Endothelial cell of umbilical vein (primary cell): ENCODE measurements at regions not wholly inside any gene's neighbourhood (a gene's known extent, or its start where the extent isn't known, plus 50 kb on each side); places are given as distances from the start of the nearest gene placed in this dataset.
"Not testable (repeated sequence)": the region's sequence is repeated elsewhere in the genome, so short reads cannot be mapped to it uniquely, and the experiment has no call there.

Experiments used
- BruUV-seq: library from RNA; stranded (reverse); fragments of 400-500 nt; replicated peaks from 2 replicates; lab custom pipeline; 2021; lab: Mats Ljungman, UMichigan
- CTCF ChIA-PET: fragments of 300-600, 350-600 bp; sonication (Branson Sonifier 250); formaldehyde crosslinking; loops from one replicate; lab custom pipeline; 2021; ENCODE audit warnings: antibody characterized with exemption, inconsistent platforms; lab: Charles Lee
- POLR2A ChIA-PET: fragments of 300-600, 350-600 bp; sonication (Branson Sonifier 250); formaldehyde crosslinking; loops from one replicate; lab custom pipeline; 2021; ENCODE audit warnings: antibody characterized with exemption, inconsistent platforms; lab: Charles Lee
- DNase-seq: peaks from one replicate; pipeline ENCODE4 v3.0.0-alpha.2; 2011; ENCODE audit warnings: low read depth, low spot score
- FAIRE-seq: peaks from 2 replicates; lab custom pipeline; 2011; peaks lifted over from hg19 to GRCh38; lab: Jason Lieb, UNC
- H2AFZ ChIP-seq: 2 replicates; pipeline ENCODE4 v1.6.0; 2012; ENCODE audit warnings: low read depth, low read length, control low read depth, inconsistent platforms
- H3K27ac ChIP-seq: 2 replicates; pipeline ENCODE4 v1.5.1; 2011; ENCODE audit warnings: low read depth, mild to moderate bottlenecking, control low read depth, low read length, moderate library complexity; ENCODE audit not compliant: insufficient read depth
- H3K27me3 ChIP-seq, 2 experiments: 2 replicates each; pipeline versions ENCODE4 v1.6.0 to v1.6.1; 2011; ENCODE audit warnings: low read length in 2 of 2, mixed read lengths in 1 of 2; ENCODE audit not compliant: control insufficient read depth in 2 of 2, insufficient read depth in 2 of 2
- H3K36me3 ChIP-seq, 2 experiments: 2 replicates in 1 of 2; 3 replicates in 1 of 2; pipeline ENCODE4 v1.5.1; 2011; ENCODE audit warnings: low read length in 2 of 2, mild to moderate bottlenecking in 1 of 2, moderate library complexity in 1 of 2; ENCODE audit not compliant: control insufficient read depth in 2 of 2, insufficient read depth in 2 of 2; ENCODE audit errors: extremely low read depth in 1 of 2
- H3K4me1 ChIP-seq: 3 replicates; pipeline ENCODE4 v1.5.1; 2011; ENCODE audit warnings: mild to moderate bottlenecking, low read length; ENCODE audit not compliant: control insufficient read depth, insufficient read depth; ENCODE audit errors: extremely low read depth
- H3K4me2 ChIP-seq: 2 replicates; pipeline ENCODE4 v1.6.1; 2011; ENCODE audit warnings: low read length, control low read depth, mixed read lengths; ENCODE audit not compliant: insufficient read depth
- H3K4me3 ChIP-seq, 3 experiments: fragments of 200-600 bp in 1 of 3; sonication (generic), shearing (Covaris generic) in 1 of 3; replicated peaks in 1 of 3; 2 replicates each; pipeline ENCODE4 v1.5.1; 2011 to 2016; ENCODE audit warnings: control low read depth in 3 of 3, low read length in 3 of 3, mild to moderate bottlenecking in 2 of 3, inconsistent platforms in 1 of 3, low read depth in 1 of 3, moderate library complexity in 1 of 3; ENCODE audit not compliant: insufficient read depth in 1 of 3
- H3K79me2 ChIP-seq: 2 replicates; pipeline ENCODE4 v1.6.0; 2012; ENCODE audit warnings: low read length, inconsistent platforms; ENCODE audit not compliant: control insufficient read depth, insufficient read depth
- H3K9ac ChIP-seq: replicated peaks from 2 replicates; pipeline ENCODE3; 2011; ENCODE audit warnings: low read length, control low read depth; ENCODE audit not compliant: insufficient read depth; ENCODE audit errors: extremely low read depth
- H3K9me1 ChIP-seq: replicated peaks from 3 replicates; pipeline ENCODE4 v1.6.0; 2011; ENCODE audit warnings: mild to moderate bottlenecking, low read length; ENCODE audit not compliant: control insufficient read depth, insufficient read depth; ENCODE audit errors: extremely low read depth
- H3K9me3 ChIP-seq: replicated peaks from 2 replicates; pipeline ENCODE4 v1.5.1; 2012; ENCODE audit warnings: low read length, inconsistent platforms; ENCODE audit not compliant: control insufficient read depth, insufficient read depth
- H4K20me1 ChIP-seq: replicated peaks from 2 replicates; pipeline ENCODE3; 2011; ENCODE audit warnings: mild to moderate bottlenecking, low read length; ENCODE audit not compliant: control insufficient read depth, insufficient read depth; ENCODE audit errors: extremely low read depth
- EZH2 ChIP-seq: IDR thresholded peaks from 2 replicates; pipeline ENCODE4 v1.6.1; 2012; ENCODE audit warnings: borderline replicate concordance, low read depth, mild to moderate bottlenecking, moderate library complexity, low read length, inconsistent platforms; ENCODE audit not compliant: severe bottlenecking
- FOS ChIP-seq: IDR thresholded peaks from 2 replicates; pipeline ENCODE4 v1.6.1; 2011; ENCODE audit warnings: mild to moderate bottlenecking, low read length, moderate library complexity, borderline replicate concordance; ENCODE audit not compliant: insufficient read depth
- GATA2 ChIP-seq: IDR thresholded peaks from 2 replicates; pipeline ENCODE4 v1.7.0; 2011; ENCODE audit warnings: low read depth, mild to moderate bottlenecking, moderate library complexity, mixed read lengths, low read length; ENCODE audit not compliant: insufficient read length, insufficient read depth
- JUN ChIP-seq: IDR thresholded peaks from 2 replicates; pipeline ENCODE4 v1.6.1; 2011; ENCODE audit warnings: borderline replicate concordance, low read depth; ENCODE audit not compliant: insufficient read length, insufficient read depth
- MAX ChIP-seq: IDR thresholded peaks from 2 replicates; pipeline ENCODE4 v1.6.1; 2011; ENCODE audit not compliant: insufficient read depth, insufficient read length
- MYC ChIP-seq: IDR thresholded peaks from one replicate; pipeline ENCODE4 v1.6.1; 2011; ENCODE audit warnings: mild to moderate bottlenecking, low read depth, low read length
- POLR2A ChIP-seq: IDR thresholded peaks from 2 replicates; pipeline ENCODE4 v1.6.1; 2012; ENCODE audit warnings: low read depth, mild to moderate bottlenecking, control low read depth, low read length
- POLR2AphosphoS5 ChIP-seq: IDR thresholded peaks from 2 replicates; pipeline ENCODE4 v1.6.1; 2012; ENCODE audit warnings: low read depth, mild to moderate bottlenecking, control low read depth, low read length, moderate library complexity; ENCODE audit not compliant: insufficient read depth
- dilution Hi-C: fragments of 300-500 bp; cut with MboI; formaldehyde crosslinking; loops from one replicate; pipeline ENCODE4 v1.15.0; 2019; ENCODE audit warnings: low sequenced_read_pairs; ENCODE audit not compliant: extremely low pct_ligation_motif_present
- intact Hi-C: fragments of 100-400 bp; cut with micrococcal nuclease; formaldehyde crosslinking; loops from one replicate; pipeline ENCODE4 v1.10.0; 2022
- TF ChIP-seq, protein P1 (sequence below), 2 donors: IDR thresholded peaks; 1 replicate in 1 of 2; 2 replicates in 1 of 2; pipeline ENCODE4 v1.5.1; 2011; ENCODE audit warnings: low read length in 2 of 2, mild to moderate bottlenecking in 2 of 2, moderate library complexity in 2 of 2, control low read depth in 1 of 2, inconsistent platforms in 1 of 2, low read depth in 1 of 2; ENCODE audit not compliant: insufficient read depth in 1 of 2; ENCODE audit errors: extremely low read depth in 1 of 2

- H3K4me1 ChIP-seq, result peaks cover 88% of the 10 kb centered on the region
- FAIRE-seq (no peak), DNase-seq (peak; percentile 30)
- ChIA-PET POLR2A (no interaction called here), CTCF (interaction anchor here (0.9 to 3.9 kb wide), 5 partner anchors 40 to 224 kb away, joined by 3 to 16 read pairs (median 3); partner anchors contain the start of gene ARHGEF3)
- no peak overlapping the region for H3K4me3 ChIP-seq
- H2AFZ ChIP-seq, result no peak overlapping the region
- H3K27ac ChIP-seq, result no peak overlapping the region
- TF ChIP-seq MAX (no peak), GATA2 (no peak), POLR2AphosphoS5 (no peak), JUN (no peak), POLR2A (no peak), FOS (no peak), MYC (no peak), EZH2 (no peak)
- TF ChIP-seq, protein P1, sequence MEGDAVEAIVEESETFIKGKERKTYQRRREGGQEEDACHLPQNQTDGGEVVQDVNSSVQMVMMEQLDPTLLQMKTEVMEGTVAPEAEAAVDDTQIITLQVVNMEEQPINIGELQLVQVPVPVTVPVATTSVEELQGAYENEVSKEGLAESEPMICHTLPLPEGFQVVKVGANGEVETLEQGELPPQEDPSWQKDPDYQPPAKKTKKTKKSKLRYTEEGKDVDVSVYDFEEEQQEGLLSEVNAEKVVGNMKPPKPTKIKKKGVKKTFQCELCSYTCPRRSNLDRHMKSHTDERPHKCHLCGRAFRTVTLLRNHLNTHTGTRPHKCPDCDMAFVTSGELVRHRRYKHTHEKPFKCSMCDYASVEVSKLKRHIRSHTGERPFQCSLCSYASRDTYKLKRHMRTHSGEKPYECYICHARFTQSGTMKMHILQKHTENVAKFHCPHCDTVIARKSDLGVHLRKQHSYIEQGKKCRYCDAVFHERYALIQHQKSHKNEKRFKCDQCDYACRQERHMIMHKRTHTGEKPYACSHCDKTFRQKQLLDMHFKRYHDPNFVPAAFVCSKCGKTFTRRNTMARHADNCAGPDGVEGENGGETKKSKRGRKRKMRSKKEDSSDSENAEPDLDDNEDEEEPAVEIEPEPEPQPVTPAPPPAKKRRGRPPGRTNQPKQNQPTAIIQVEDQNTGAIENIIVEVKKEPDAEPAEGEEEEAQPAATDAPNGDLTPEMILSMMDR (IDR thresholded peaks at IDR 0.05; ENCODE audit: extremely low read depth in 1 of 2, insufficient read depth in 1 of 2, low read depth in 1 of 2, low read length in 2 of 2), result no peak
- BruUV-seq, result no TSS peak
- no peaks in the 10 kb centered on the region for H3K79me2 ChIP-seq
- intact Hi-C loops (no loop called here), dilution Hi-C loops (no loop called here)
- no peak overlapping the region for H3K9ac ChIP-seq
- no peak overlapping the region for H3K4me2 ChIP-seq
- no peaks in the 10 kb centered on the region for H3K36me3 ChIP-seq
- H3K9me3 ChIP-seq, result no peaks in the 10 kb centered on the region
- no peaks in the 10 kb centered on the region for H3K27me3 ChIP-seq
- no peaks in the 10 kb centered on the region for H3K9me1 ChIP-seq
- H4K20me1 ChIP-seq, result no peaks in the 10 kb centered on the region
Measured at GRCh38 chr3:56926243-56926946, 124.6 kb upstream of the ARHGEF3 start.

DNA sequence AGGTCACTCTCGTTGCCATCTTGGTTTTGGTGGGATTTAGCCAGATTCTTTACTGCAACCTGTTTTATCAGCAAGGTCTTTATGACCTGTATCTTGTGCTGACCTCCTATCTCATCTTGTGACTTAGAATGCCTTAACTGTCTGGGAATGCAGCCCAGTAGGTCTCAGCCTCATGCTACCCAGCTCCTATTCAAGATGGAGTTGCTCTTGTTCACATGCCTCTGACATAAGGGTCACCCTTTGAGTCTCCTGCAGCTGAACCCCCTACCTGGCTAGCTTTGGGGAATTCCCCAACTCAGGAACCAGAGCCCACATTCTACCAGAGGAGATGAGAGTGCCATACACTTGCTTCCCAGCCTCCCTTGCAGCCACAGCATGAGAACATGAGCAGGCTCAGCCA is 123.0 kb upstream of the ARHGEF3 start:
- CTCF ChIA-PET, result interaction anchor here (0.7 to 3.9 kb wide), 6 partner anchors 13 to 222 kb away, joined by 3 to 16 read pairs (median 4); partner anchors contain the start of gene ARHGEF3
- H3K27me3 ChIP-seq, H2AFZ ChIP-seq, H3K9me3 ChIP-seq, H4K20me1 ChIP-seq, FAIRE-seq, H3K4me3 ChIP-seq, dilution Hi-C loops, H3K4me2 ChIP-seq, H3K79me2 ChIP-seq, H3K9ac ChIP-seq, DNase-seq, POLR2A ChIA-PET, BruUV-seq, H3K9me1 ChIP-seq, H3K36me3 ChIP-seq: not testable (repeated sequence)
- peak overlapping the region; percentile 92 for H3K27ac ChIP-seq
- intact Hi-C loops, result loop anchor here (1.0 to 5.0 kb wide), 5 partner anchors 57 to 242 kb away; partner anchors contain the start of gene TASOR
- peaks cover 72% of the 10 kb centered on the region for H3K4me1 ChIP-seq
